NCI-H1417 (cell line): ENCODE measurements at regions not wholly inside any gene's neighbourhood (a gene's known extent, or its start where the extent isn't known, plus 50 kb on each side); places are given as distances from the start of the nearest gene placed in this dataset.
"Not testable (repeated sequence)": the region's sequence is repeated elsewhere in the genome, so short reads cannot be mapped to it uniquely, and the experiment has no call there.

ENCODE experiments used
- DNase-seq, 3 experiments: peaks; one replicate each; lab custom pipeline; 2025; lab: John Stamatoyannopoulos, UW

DNA sequence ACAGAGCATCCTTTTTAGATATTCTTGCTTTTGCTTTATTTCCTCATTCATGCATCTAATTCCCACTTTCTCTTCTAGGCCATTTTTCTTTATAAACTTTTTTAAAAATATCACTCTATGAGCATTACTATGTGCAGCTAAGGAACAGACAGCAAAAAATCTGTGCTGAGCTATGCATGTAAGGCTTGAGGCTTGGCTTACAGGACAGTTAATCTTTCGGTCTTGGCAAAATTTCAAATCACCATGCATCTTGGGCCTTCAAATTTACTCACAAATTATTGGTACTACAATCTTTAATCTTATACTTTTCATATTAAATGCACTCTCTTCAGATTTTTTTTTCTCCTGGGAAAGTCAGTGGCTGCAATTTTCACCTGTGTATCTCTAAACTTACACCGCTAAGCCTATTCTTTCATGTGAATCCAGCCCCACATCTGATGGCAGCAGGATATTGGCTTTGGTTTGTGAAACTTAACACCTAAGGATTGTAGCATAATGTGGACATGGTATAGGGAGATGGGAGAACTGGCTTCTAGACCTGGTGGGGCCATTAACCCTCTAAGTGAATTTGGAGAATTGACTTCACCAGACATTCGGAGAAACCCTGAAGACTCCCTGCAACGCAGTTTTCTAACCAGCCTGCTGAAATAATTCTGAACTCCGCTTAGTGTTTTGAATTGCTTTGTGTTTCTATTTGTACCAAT is 278.3 kb downstream of the SPRY1 start:
- DNase-seq, result peak in 1 of 3 experiments; percentile 3

DNA sequence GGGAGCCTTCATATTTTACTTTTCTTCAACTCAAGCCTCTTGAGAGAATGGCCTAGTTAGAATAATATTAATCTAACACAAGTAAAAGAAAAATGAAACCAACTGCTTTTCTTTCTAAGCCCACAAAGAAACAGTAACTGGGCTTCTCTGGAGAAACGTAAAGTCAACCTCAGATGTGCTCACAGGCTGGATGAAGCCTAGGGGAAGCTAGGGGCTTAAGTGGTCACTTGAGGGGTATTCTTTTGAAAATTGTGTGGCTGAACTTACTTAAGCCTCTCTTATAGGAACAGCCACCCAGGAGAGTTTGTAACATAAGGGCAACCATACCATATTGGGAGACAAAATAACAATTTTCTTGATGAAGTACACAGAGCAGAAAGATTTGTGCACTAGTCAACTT is 279.0 kb downstream of the SPRY1 start:
- DNase-seq, result peak in 1 of 3 experiments; percentile 20

DNA sequence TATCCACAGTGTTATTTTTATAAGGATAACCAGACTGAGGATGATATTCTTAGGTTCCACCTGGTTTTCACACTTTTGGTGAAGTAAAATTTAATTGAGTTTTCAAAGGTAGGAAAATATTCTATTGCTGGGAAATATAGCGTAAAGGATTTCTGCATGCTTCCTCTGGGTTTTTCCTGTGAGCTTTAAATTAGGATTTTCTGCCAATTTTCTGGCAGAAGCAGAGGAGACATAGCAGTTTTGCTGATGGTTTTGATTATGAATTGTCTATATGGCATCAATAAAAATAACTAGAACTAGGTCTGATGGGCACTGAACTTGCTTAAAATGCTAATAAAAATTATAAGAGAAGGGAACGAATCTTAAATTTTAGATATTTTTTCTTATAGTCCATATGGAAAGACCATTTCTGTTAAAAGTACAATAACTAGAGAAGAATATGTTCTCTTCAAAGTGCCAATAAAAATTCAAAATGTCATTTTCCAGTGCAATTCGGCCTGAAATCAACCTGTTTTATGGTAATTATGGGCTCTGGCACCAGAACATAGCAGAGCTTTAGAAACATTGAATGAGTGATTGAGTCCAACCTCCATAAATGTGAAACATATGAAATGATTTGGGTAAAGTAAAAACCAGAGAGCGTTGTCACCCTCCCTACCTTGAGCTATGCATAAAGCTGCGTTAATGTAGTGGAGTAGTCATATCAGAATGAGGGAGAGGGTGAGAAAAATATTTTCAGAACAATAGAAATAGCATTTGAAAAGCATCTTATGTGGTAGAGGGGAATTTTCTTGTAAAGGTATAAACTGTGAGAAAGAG is 279.7 kb downstream of the SPRY1 start:
- no peak for DNase-seq

DNA sequence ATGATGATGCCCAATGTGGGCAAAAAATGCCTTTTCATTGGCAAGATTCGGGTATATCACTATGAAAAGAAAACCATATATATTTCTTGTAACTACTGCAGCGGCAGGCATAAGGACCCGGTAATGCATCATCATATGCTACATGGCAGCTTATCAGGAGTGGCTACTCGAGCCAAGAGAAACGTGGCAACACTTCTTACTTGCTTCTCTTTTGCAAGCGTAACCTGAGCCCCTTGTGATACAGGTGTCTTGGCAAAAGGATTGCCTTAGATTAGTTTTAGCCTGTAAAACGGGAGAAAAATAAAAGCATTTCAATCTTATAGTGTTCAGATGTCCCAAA is 280.3 kb downstream of the SPRY1 start:
- peak in 2 of 3 experiments; percentile 16 to 82 for DNase-seq

DNA sequence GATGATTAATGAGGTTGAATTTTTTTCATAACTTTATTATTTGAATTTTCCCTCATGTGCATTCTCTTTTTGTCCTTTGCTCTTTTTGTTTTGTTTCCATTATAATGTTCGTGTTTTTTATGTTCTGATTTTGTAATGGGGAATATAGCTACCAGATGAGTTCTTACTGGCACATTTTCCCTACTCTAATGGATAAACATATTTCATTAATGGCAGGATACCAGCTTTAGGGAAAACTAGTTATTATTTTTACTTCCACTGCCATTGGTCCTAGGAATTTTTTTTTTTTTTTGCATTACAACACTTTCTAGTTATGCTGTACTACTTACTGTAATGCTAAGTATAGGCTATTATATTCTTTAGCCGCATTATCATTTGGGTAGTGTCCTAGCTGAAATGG is 286.3 kb downstream of the SPRY1 start:
- no peak for DNase-seq

DNA sequence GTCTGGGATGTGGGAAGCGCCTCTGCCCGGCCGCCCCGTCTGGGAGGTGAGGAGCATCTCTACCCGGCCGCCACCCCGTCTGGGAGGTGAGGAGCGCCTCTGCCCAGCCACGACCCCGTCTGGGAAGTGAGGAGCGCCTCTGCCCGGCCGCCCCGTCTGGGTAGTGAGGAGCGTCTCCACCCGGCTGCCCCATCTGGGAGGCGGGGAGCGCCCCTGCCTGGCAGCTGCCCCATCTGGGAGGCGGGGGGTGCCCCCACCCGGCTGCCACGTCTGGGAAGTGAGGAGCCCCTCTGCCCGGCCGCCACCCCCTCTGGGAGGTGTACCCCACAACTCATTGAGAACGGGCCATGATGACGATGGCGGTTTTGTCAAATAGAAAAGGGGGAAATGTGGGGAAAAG is 288.3 kb downstream of the SPRY1 start:
- not testable (repeated sequence) for DNase-seq

DNA sequence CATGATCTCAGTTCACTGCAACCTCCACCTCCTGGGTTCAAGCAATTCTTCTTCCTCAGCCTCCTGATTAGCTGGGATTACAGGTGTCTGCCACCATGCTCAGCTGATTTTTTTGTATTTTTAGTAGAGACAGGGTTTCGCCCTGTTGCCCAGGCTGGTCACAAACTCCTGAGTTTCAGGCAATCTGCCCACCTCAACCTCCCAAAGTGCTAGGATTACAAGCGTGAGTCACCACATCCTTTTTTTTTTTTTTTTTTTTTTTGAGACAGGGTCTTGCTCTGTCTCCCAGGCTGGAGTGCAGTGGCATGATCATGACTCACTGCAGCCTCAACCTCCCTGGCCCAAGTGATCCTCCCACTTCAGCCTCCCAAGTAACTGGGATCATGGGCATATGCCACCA is 298.9 kb downstream of the SPRY1 start:
- DNase-seq, result not testable (repeated sequence)

DNA sequence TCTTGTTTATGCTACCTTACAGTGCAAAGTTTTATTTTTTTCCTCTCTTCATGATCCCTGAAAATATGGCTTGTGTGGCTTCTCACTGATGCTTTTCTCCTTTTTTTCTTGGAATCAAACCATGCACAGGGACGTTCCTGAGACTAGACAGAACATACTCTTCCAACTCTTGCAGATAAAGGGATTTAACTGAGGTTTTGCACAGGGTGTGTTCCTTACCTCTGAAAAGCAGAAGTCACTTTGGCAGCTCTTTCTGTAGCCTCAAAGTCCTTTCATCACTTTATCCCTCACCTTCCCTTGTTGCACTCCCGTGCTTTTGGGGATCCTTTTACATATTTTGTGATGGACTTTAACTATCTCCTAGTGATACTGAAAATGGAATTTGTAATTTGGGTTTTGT is 300.1 kb downstream of the SPRY1 start:
- DNase-seq, result no peak

DNA sequence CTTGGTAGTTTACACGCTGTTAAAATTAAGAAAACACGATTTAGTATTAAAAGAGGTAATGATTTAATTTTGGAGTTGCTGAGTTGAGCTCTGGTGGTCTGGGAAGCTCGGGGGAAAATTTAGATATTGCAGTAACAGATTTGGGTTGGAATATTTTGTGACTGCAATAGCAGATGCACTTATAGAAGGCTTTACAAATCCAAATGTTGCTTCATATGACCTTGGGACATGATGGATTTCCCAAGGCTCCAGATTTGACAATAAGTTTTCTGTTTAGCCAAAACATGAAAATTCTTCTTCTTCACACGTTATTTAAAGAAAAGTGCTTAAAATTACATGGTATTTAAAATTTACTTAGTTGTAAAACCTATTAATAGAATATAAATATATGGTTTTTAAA is 302.0 kb downstream of the SPRY1 start:
- DNase-seq, result no peak

DNA sequence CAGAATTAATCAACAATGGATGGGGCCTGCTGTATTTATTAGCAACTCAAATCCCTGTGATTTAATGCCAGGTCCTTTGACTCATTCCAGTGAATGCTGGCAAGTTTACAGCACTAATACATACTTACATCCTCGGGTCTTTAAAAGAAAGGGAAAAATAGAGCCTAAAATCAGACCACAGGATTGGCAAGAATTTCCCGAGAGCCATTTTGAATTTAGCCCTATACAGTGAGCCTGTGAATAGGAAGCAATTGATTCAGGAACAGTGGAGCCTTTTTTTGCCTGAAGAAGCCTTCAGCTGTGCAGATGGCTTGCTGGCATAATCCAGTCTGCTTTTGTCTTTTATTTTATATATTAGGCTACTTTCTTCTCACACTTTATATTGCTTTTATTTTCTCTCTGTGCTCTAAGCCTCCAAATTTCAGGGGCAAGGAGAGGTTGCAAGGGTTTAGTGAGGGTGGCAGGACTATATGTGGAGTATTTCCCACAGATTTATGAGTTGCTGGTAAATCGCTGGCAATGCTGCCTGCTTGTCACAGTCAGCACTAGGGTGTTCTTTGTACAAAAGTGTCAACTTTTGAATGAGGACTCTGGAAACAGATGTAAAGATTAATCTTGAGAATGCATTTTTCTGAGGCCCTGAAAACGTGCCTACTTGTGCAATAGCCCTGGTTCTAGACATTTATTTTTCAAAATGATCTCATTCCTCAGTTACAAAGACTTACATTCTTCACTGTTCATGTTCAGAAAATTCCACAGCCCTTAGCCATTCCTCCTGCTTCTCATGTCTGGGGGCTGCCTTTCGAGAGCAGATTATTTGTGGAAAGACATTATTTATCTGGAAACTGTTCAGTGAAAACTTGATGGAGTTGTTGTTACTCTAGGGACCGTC is 303.5 kb downstream of the SPRY1 start:
- DNase-seq, result no peak

DNA sequence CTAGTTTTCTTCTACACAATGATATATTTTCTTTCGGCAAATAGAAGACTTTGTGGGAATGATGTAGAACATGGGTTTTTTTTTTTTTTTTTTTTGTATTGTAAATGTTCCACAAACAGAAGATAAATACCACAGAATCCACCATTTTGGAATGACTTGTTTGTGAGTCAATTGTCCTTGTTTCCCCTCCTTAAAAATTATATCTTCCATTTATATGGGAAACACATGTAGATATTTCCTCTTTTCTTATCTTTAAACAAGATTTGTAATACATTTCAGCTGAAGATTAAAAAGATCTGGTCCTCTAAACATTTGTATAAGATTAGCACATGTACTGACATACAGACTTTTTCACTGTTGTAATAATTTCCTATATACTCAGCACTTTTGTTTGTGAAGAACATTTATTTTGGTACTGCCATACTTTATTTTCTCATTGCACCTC is 304.6 kb downstream of the SPRY1 start:
- DNase-seq, result no peak

DNA sequence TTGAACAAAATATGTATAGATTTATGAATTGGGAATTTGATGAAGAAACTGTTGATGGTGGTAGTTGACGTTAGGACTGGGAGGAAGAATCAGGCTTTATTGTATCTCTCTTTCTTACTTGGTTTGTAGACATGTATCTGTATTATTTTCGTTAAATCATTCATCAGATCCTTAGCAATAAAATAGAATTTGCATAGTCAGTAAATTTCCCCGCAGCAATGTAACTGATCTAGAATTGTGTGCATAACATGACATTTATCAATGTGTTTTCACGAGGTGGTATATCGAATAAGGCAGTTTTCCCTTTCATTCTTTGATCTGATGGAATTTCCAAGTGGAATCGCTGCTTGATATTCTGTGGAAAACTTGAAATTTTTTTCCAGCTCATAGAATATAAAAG is 308.8 kb downstream of the SPRY1 start:
- DNase-seq, result no peak

DNA sequence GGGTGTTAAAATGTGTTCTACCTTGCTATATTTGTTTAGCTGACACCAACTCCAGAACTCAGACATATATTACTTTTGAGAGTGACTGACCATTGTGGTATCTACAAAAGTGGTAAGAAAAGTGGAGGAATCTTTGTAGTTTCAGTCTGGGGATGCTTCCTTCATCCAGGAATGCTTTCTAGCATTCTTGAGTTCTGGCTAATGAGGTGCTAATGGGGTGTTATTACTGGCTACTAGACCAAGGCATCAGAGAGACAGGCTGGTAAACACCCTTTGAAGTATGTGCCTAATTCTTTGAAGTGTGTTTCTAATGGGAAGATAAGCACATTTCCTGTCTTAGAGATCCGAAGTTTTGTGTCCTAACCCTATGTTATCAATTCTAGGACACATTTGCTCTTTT is 310.4 kb downstream of the SPRY1 start:
- no peak for DNase-seq

DNA sequence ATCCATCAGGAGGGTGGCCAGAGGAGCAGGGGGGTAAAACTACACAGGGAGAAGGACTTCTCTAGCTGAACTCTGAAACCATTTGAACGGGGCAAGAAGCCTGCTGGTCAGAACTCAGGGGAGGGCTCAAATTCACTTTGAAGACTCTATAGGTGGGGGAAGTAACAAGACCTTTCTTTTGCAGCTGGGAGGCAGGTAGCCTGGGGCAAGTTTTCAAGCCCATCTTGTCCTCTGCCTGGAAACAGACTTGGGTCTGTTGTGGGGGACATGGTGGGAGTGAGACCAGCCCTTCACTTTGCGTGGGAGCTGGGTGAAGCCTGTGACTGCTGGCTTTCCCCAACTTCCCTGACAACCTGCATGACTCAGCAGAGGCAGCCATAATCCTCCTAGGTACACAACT is 312.3 kb downstream of the SPRY1 start:
- DNase-seq, result no peak

DNA sequence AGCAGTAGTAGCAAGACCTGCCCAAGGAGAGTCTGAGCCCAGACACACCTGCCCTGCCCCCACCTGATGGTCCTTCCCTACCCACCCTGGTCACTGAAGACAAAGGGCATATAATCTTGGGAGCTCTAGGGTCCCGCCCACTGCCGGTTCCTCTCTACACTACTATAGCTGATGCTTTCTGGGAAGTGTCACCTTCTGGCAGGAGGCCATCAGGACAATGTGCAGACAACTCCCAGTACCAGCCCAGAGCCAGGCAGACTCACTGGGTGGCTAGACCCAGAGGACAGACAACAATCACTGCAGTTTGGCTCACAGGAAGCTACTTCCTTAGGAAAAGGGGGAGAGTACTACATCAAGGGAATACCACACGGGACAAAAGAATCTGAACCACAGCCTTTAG is 312.7 kb downstream of the SPRY1 start:
- DNase-seq, result no peak

DNA sequence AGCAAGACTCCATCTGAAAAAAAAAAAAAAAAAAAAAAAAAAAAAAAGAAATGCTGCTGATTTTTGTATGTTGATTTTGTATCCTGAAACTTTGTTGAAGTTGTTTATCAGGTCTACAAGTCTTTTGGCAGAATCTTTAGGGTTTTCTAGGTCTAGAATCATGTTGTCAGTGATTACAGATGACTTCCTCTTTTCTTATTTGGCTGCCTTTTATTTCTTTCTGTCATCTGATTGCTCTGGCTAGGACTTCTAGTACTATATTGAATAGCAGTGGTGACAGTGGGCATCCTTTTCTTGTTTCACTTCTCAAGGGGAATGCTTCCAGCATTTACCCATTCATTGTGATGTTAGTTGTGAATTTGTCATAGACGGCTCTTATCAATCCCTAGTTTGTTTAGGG is 334.4 kb downstream of the SPRY1 start:
- no peak for DNase-seq

DNA sequence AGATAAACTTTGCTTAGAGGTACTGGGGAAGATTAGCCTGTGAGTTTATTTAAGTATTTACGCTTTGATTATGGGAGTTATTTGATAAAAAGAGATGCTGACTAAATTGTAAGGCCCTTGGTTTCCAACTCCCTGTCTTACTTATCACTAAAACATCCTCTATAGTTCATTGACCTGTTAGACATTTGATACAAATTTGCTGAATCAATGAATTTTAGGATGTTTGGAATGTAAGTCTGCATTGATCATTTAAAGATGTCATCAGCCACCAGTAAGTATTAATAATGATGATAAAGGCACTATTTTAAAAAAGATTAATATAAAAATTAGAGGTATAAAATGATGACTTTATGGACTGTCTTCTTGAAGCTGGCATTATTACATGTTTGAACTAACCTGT is 340.6 kb downstream of the SPRY1 start:
- no peak for DNase-seq

DNA sequence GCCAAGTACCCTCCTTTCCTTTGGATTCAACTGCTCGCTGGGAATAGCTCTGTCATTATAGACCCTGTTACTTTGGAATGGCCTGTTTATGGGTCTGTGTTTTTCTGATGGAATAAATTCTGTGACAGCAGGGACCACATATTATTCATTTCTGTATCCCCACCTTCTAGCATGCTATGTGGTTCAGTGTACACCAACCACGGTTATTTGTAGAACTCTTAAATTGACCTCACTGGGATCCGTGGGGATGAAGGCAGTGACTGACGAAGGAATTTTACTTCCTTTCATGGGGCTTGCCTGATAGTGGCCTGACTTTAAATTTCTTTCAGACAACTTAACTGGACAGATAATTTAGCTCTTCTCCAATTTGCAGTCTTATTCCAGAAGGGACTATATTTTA is 343.2 kb downstream of the SPRY1 start:
- no peak for DNase-seq

DNA sequence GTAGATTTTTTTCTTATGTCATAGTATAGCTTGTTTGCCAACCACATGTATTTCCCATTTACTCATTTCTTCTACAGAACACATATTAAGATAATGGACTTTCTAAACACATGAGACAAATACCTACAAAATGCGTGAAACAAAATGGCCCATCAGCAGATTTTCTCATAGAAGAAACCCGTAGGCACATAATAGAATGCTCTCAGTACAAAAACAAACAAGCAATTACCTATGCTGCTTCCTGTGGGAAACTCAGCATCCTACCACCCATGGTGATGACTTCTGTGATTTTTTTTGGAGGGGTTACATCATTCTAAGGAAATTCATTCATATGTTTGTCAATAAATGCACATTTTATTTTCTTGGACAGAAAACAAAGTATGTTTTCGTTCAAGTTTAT is 343.6 kb downstream of the SPRY1 start:
- DNase-seq, result peak in 1 of 3 experiments; percentile 65

DNA sequence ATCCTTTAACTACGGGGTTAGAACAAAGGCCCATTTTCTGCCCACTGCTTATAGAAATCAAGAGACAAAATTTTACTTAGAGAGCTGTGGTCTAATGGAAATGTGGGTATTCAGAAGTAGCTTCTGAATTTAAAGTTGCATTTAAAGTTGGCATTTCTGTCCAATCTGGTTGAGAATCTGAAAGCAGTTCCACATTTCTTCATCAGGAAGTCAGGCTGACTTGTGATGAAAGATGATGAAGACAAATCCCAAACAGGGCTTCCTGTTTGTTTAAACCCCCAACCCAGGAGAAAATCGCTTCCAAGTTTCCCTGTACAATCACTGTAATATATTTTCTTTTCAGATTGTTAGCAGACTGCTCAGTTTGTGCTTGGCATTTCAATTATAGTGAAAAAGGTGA is 345.3 kb downstream of the SPRY1 start:
- DNase-seq, result no peak

DNA sequence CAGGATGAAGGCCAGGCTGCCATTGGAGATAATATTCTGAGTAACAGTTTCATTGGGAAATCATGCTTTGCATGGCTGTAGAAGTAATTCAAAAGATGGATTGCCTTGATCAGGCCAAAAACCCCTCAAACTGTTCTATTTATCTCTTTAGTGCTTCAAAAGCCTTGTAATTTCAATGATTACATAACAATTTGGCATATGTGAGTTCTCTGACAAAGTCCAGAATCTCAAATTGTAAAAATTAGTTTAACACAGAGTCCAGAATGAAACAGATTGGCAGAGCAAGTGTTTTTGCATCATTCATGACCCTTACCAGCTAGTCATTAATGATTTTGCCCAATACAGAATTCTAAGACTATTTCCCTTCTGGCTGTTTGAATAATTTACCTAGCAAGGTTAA is 347.3 kb downstream of the SPRY1 start:
- no peak for DNase-seq

DNA sequence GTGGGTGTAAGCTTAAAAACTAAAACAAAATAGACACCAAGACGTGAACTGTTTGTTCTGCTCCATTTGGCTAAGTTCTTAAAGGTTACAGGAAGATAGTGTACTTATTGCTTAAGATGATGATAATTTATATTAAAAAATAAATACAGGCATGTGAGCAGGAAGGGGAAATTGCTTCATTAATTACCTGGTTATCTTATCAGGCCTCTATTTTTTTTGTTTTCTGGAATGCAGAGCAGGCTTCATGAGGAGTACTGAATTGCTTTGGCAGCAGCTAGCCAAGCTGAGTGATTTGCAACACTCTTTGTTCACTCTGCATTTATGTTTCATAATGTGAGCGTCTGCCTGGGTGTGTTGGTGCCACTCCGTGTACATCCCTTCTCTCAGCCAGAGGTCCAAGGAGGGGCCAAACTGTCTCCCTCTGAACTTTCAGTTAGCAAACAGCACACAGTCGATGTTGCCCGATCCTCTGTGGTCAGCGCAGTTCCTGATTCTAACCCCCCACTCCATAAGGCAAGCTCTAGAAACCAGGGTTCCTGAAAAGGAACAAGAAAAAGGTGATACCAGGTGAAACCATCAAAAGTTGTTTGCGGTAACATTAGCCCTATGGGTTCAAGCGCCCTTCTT is 348.2 kb downstream of the SPRY1 start:
- no peak for DNase-seq
